HEK293T (cell line): ENCODE measurements at regions not wholly inside any gene's neighbourhood (a gene's known extent, or its start where the extent isn't known, plus 50 kb on each side); places are given as distances from the start of the nearest gene placed in this dataset.

ENCODE experiments used
- CTCF ChIA-PET: fragments of 350-600 bp; formaldehyde crosslinking; extraction: SDS; loops from one replicate; lab custom pipeline; 2021; ENCODE audit warnings: antibody characterized with exemption, inconsistent platforms; lab: Yijun Ruan, JAX
- POLR2A ChIA-PET: fragments of 350-600 bp; formaldehyde crosslinking; extraction: SDS; loops from one replicate; lab custom pipeline; 2020; ENCODE audit warnings: antibody characterized with exemption, inconsistent platforms; lab: Yijun Ruan, JAX
- DNase-seq: peaks from one replicate; pipeline ENCODE4 v3.0.0; 2012; ENCODE audit warnings: mixed read lengths; ENCODE audit errors: extremely low spot score
- ARNT ChIP-seq: fragments of 450-650 bp; IDR thresholded peaks from 2 replicates; pipeline ENCODE4 v1.6.1; 2017; ENCODE audit warnings: mild to moderate bottlenecking
- BHLHE40 ChIP-seq: fragments of 450-650 bp; IDR thresholded peaks from 2 replicates; pipeline ENCODE4 v1.6.1; 2016; ENCODE audit warnings: mild to moderate bottlenecking, moderate library complexity, borderline replicate concordance
- CTBP1 ChIP-seq: fragments of 450-650 bp; IDR thresholded peaks from 2 replicates; pipeline ENCODE4 v1.6.1; 2016; ENCODE audit warnings: borderline replicate concordance
- ELF4 ChIP-seq: fragments of 450-650 bp; IDR thresholded peaks from 2 replicates; pipeline ENCODE4 v1.6.1; 2017; ENCODE audit warnings: antibody characterized with exemption
- FOXA1 ChIP-seq: fragments of 450-650 bp; IDR thresholded peaks from 2 replicates; pipeline ENCODE4 v1.6.1; 2016; ENCODE audit warnings: mild to moderate bottlenecking
- FOXK2 ChIP-seq: fragments of 450-650 bp; IDR thresholded peaks from 2 replicates; pipeline ENCODE4 v1.6.1; 2016; ENCODE audit warnings: mild to moderate bottlenecking
- FOXM1 ChIP-seq: fragments of 450-650 bp; IDR thresholded peaks from 2 replicates; pipeline ENCODE4 v1.6.1; 2017; ENCODE audit warnings: mild to moderate bottlenecking, borderline replicate concordance
- HDGF ChIP-seq: fragments of 450-650 bp; IDR thresholded peaks from 2 replicates; pipeline ENCODE4 v1.6.1; 2017; ENCODE audit warnings: antibody characterized with exemption, borderline replicate concordance
- L3MBTL2 ChIP-seq: fragments of 450-650 bp; conservative IDR thresholded peaks from 2 replicates; pipeline ENCODE4 v1.6.1; 2016; ENCODE audit warnings: mild to moderate bottlenecking
- LEF1 ChIP-seq: fragments of 450-650 bp; IDR thresholded peaks from 2 replicates; pipeline ENCODE4 v1.6.1; 2017; ENCODE audit warnings: mild to moderate bottlenecking, borderline replicate concordance
- NFRKB ChIP-seq: fragments of 450-650 bp; IDR thresholded peaks from 2 replicates; pipeline ENCODE4 v1.6.1; 2016; ENCODE audit warnings: mild to moderate bottlenecking, moderate library complexity
- SP1 ChIP-seq: fragments of 450-650 bp; IDR thresholded peaks from 2 replicates; pipeline ENCODE4 v1.6.1; 2017
- SUZ12 ChIP-seq: fragments of 450-650 bp; IDR thresholded peaks from 2 replicates; pipeline ENCODE4 v1.6.1; 2016; ENCODE audit warnings: mild to moderate bottlenecking
- TARDBP ChIP-seq: fragments of 450-650 bp; IDR thresholded peaks from 2 replicates; pipeline ENCODE4 v1.6.1; 2016
- ZNF384 ChIP-seq: fragments of 450-650 bp; IDR thresholded peaks from 2 replicates; pipeline ENCODE4 v1.6.1; 2016
- TF ChIP-seq, protein P1 (sequence below): fragments of 450-650 bp; IDR thresholded peaks from 2 replicates; pipeline ENCODE4 v1.6.1; 2016

DNA sequence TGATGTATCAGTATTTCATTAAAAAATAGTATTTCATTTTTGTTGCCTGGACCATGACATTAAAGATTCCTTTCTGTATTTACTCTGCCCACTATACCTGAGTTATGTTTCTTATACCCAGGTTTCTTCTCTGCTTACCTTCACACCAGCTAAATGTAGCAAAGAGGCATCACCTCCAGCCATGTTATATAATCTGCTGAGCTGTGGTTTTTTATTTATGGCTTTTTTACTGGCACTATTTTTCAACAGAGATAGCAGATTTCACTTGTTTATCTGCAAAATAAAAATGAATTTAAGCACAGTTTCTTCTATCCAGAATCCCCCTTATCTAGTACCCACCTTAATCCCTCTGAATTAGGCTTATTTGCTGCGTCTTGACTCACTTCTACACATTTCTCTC lies 979.0 kb upstream of the MAN1A1 start:
- ChIA-PET CTCF (no interaction called here), POLR2A (no interaction called here)
- no peak for DNase-seq
- TF ChIP-seq HDGF (no peak), ZNF384 (no peak), FOXA1 (no peak), ELF4 (no peak), TARDBP (no peak), NFRKB (no peak), ARNT (no peak), SP1 (no peak), CTBP1 (no peak)

DNA sequence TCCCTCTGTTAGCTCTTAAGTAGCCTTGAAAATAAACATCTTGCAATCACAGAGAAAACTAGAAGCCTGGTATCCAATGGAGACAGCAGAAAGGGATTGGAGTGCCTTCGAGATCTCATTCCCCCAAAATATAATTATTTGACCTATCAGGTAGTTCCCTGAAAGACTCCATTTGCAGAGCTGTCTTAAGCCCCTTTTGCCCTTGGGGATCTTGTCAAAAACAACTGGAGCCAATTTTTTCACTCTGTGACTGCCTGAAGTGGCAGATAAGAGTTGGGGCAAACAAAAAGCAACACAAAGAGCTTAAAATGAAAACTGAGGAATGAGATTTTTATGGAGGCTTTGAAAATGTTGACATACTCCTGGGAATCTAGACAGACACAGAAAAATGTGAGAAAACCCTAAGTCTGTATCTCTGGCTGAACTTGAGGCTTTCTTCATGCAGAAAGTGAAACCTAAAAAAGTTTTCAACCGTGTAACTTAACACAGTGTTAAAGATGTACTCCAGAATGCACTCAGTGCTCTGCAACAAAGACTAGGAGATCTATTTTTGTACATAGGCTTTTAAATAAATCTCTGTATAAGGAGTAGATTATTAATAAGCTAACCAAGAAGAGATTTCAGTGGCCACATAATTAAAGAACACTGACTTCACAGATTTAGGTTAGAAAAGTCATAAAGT lies 971.1 kb upstream of the MAN1A1 start:
- DNase-seq: no peak
- TF ChIP-seq CTBP1 (no peak), TARDBP (no peak), FOXK2 (no peak), NFRKB (no peak), ARNT (no peak), LEF1 (no peak), HDGF (no peak), SP1 (no peak), FOXM1 (no peak), BHLHE40 (no peak), ELF4 (no peak), SUZ12 (no peak)
- TF ChIP-seq, protein P1, sequence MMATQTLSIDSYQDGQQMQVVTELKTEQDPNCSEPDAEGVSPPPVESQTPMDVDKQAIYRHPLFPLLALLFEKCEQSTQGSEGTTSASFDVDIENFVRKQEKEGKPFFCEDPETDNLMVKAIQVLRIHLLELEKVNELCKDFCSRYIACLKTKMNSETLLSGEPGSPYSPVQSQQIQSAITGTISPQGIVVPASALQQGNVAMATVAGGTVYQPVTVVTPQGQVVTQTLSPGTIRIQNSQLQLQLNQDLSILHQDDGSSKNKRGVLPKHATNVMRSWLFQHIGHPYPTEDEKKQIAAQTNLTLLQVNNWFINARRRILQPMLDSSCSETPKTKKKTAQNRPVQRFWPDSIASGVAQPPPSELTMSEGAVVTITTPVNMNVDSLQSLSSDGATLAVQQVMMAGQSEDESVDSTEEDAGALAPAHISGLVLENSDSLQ: no peak
- POLR2A ChIA-PET: no interaction called here
- CTCF ChIA-PET: no interaction called here

DNA sequence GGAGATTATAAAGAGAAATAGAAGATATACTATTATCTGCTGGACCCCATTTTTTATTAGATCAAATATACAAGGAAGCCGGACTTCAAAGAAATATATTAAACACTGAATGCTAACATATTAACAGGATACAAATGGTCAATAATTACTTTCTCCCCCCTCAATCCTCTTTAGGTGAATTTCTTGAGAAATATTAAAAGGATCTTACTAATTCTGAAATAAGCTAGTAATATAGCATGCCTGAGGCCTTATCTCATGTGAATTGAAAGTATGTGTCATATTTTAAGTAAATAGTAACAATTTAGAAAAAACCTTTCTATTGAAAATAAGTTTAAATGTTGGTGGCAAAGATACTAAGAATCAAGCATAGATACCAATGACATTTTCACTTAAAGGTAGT lies 954.7 kb upstream of the MAN1A1 start:
- TF ChIP-seq ARNT: no peak
- no peak for TF ChIP-seq LEF1
- CTCF ChIA-PET: no interaction called here
- DNase-seq: no peak
- POLR2A ChIA-PET: no interaction called here

DNA sequence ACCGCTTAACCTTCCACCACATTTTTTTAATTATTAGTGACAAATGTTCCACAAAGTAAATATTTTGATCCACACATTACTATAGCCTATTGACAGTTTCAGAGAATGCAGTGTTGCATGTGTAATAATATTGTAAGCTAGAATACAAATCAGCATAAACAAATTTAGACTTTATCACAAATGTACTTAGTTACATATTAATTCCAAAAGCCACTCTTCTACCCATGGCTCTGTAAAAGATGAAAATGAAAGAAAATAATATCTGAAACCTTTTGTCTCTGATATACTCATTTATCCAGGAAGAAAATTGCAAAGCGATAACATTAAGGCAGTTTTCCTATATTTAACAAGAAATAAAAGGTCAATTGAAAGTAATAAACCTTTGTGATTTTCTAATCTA lies 954.0 kb upstream of the MAN1A1 start:
- no peak for DNase-seq
- POLR2A ChIA-PET: no interaction called here
- TF ChIP-seq NFRKB (no peak), ZNF384 (no peak), ELF4 (no peak), CTBP1 (no peak), SP1 (no peak), SUZ12 (no peak), FOXK2 (no peak), HDGF (no peak), LEF1 (no peak), BHLHE40 (no peak), L3MBTL2 (no peak), TARDBP (no peak)
- TF ChIP-seq, protein P1: no peak
- CTCF ChIA-PET: no interaction called here

DNA sequence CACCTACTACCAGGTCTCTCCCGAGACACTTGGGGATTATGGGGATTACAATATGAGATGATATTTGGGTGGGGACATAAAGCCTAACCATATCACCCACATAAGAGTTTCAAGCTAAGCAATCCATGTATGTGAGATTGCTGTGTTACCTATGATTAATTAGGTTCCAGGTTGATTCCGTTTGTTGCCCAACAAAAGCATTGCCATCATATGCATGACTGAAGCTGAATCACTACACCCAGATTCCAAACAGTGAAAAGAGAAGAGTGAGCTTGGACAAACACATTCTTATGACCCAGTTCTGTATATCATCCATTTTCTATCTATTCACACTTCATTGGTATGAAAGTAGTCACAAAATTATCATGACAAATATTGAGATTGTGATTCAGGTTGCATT lies 952.5 kb upstream of the MAN1A1 start:
- DNase-seq: no peak
- TF ChIP-seq SUZ12: no peak
- no peak for TF ChIP-seq HDGF
- no peak for TF ChIP-seq ARNT
- TF ChIP-seq ELF4: no peak
- ChIA-PET POLR2A (no interaction called here), CTCF (no interaction called here)

DNA sequence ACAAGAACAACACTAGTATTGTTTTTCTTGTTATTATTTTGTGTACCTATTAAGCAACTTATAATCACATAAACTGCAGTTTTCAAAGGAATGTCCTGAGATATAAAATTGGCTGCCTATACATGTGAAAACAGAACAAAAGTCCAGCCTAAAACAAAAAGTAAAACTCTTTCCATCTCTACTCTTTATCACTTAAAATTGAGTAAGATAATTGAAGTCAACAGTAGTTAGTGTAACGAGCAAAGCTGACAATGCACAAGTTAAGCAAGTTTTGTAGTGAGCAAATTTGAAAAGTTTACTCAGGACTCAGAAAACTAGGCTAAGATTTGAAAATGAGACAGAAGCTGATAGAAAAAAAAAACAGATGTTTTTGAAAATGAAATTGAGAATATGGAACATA lies 941.4 kb upstream of the MAN1A1 start:
- no peak for DNase-seq
- ChIA-PET CTCF (no interaction called here), POLR2A (no interaction called here)
- no peak for TF ChIP-seq SP1

DNA sequence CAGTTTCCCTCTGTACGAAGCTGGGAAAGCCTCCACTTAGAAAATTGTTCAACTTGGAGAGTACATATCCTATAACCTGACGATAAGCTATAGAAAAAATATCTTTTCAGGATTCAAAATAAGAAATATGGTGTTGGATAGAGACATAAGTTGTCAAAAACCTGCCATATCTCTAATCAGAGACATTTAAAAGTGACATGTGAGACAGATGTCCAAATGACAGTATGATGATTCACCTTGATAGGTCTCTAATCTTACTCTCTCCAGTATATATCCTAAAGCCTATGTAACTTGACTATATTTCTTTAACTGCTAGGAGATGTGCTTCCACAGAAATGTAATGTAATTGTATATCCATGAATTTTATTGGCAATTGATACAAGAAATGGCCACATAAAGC lies 932.4 kb upstream of the MAN1A1 start:
- TF ChIP-seq BHLHE40 (no peak), FOXA1 (no peak), TARDBP (no peak), L3MBTL2 (no peak), NFRKB (no peak), ARNT (no peak), CTBP1 (no peak), ELF4 (no peak), FOXK2 (no peak), ZNF384 (no peak), LEF1 (no peak), SUZ12 (no peak), SP1 (no peak), HDGF (no peak), FOXM1 (no peak)
- TF ChIP-seq, protein P1: no peak
- no peak for DNase-seq
- CTCF ChIA-PET: no interaction called here
- POLR2A ChIA-PET: no interaction called here
